ENCODE measurements at regions not wholly inside any gene's neighbourhood (a gene's known extent, or its start where the extent isn't known, plus 50 kb on each side); places are given as distances from the start of the nearest gene placed in this dataset.

DNA sequence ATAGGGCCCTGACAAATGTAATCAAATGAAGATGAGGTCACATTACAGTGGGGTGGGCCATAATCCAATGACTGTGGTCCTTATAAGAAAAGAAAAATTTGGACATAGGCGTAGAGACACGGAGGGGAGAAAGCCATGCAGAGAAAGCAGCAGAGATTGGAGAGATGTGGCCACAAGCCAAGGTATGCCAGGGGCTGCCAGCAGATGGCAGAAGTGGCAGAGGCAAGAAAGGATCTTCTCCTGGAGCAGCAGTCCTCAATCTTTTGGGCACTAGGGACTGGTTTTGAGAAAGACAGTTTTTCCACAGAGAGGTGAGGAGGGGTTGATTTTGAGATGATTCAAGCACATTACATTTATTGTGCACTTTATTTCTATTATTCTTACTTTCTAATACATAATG is 355.1 kb downstream of the NPHP4 start:
- Histone ChIP-seq H3K36me3 (ENCODE audit: low read depth, missing control alignments) (no peaks in the 10 kb centered on the region), H3K9me3 (no peaks in the 10 kb centered on the region), H3K4me1 (no peaks in the 10 kb centered on the region), H3K27ac (no peak overlapping the region), H3K27me3 (no peaks in the 10 kb centered on the region), H3K4me3 (no peak overlapping the region)
- 75 to 83% methylated on average over 2 of the region's 2 CpGs for WGBS, 2 donors
- DNase-seq, result peak; percentile 51
- TF ChIP-seq, protein P1, sequence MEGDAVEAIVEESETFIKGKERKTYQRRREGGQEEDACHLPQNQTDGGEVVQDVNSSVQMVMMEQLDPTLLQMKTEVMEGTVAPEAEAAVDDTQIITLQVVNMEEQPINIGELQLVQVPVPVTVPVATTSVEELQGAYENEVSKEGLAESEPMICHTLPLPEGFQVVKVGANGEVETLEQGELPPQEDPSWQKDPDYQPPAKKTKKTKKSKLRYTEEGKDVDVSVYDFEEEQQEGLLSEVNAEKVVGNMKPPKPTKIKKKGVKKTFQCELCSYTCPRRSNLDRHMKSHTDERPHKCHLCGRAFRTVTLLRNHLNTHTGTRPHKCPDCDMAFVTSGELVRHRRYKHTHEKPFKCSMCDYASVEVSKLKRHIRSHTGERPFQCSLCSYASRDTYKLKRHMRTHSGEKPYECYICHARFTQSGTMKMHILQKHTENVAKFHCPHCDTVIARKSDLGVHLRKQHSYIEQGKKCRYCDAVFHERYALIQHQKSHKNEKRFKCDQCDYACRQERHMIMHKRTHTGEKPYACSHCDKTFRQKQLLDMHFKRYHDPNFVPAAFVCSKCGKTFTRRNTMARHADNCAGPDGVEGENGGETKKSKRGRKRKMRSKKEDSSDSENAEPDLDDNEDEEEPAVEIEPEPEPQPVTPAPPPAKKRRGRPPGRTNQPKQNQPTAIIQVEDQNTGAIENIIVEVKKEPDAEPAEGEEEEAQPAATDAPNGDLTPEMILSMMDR (IDR thresholded peaks at IDR 0.05), result peak; percentile 8 to 58 (median 32)
- TF ChIP-seq POLR2A (IDR thresholded peaks at IDR 0.05), result no peak
- intact Hi-C loops (cut with DNase I; ENCODE audit: low total_unique reads), result no loop called here

DNA sequence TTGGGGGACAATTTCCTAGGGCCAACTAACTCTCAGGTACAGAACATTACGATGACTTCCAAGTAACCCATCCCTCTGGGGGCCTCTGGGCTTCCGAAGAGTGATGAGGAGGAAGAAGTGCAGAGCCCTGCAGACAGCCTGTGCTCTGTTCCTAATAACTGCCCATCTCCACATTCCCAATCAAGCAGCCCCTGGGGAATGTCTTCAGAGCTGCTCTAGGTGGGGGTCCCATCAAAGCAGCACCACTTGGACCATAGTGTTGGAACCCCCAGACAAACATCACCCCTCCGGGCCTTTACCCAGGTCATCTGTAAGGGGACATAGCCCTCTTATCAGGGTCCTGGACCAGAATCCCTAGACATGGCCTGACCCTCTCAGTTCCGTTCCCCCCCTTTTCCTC is 357.3 kb downstream of the NPHP4 start:
- WGBS, 2 donors, result 76 to 98% methylated on average over 4 of the region's 4 CpGs
- Histone ChIP-seq H3K27me3 (no peaks in the 10 kb centered on the region), H3K4me3 (no peak overlapping the region), H3K36me3 (ENCODE audit: low read depth, missing control alignments) (no peaks in the 10 kb centered on the region), H3K9me3 (no peaks in the 10 kb centered on the region), H3K4me1 (no peaks in the 10 kb centered on the region), H3K27ac (no peak overlapping the region)
- intact Hi-C loops (cut with DNase I; ENCODE audit: low total_unique reads), result no loop called here
- TF ChIP-seq POLR2A (IDR thresholded peaks at IDR 0.05), result no peak
- TF ChIP-seq, protein P1 (IDR thresholded peaks at IDR 0.05), result no peak
- no peak for DNase-seq

DNA sequence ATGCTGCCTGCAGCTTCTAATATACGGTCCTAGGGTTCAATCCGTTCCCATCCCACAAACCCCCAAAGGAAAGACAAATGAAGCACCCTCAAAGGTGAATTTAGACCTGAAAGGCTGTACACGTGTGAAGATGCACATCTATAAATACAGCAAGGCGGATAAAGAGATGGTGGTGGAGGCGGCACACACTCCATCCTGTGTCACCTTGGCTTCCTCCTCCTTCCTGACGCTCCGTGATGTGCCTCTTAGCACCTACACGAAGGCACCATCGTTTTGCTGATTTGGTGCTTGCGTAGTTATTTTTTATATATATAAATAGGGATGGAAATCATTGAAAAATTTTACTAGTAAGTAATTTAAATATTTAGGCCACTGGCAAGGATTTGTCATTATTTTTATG is 359.4 kb downstream of the NPHP4 start:
- intact Hi-C loops (cut with DNase I; ENCODE audit: low total_unique reads), result no loop called here
- Histone ChIP-seq H3K36me3 (ENCODE audit: low read depth, missing control alignments) (no peaks in the 10 kb centered on the region), H3K9me3 (no peaks in the 10 kb centered on the region), H3K27me3 (no peaks in the 10 kb centered on the region), H3K4me3 (no peak overlapping the region), H3K4me1 (no peaks in the 10 kb centered on the region), H3K27ac (no peak overlapping the region)
- DNase-seq, result no peak
- 73 to 81% methylated on average over 10 of the region's 10 CpGs for WGBS, 2 donors
- TF ChIP-seq POLR2A (IDR thresholded peaks at IDR 0.05), result no peak
- TF ChIP-seq, protein P1 (IDR thresholded peaks at IDR 0.05), result no peak

DNA sequence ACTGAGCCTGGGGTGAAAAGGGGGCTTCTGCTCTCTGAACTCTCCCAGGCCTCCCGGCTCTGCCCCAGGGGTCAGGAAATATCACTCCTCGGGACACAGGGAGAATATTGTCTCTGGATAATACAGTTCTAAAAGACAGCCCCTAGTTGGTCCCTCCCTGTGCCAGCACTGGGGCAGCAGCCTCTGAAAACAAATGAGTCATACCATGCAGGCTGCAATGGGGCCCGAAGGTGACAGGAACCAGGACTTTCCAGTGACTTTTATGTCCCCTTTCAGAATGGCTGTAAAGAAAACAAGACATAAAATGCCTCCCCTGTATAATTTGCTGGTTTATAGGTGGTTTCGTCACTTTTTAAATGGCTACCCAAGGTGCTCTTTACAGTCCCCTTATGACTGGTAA is 360.0 kb downstream of the NPHP4 start:
- Histone ChIP-seq H3K36me3 (ENCODE audit: low read depth, missing control alignments) (no peaks in the 10 kb centered on the region), H3K27ac (no peak overlapping the region), H3K9me3 (no peaks in the 10 kb centered on the region), H3K4me3 (no peak overlapping the region), H3K4me1 (no peaks in the 10 kb centered on the region), H3K27me3 (no peaks in the 10 kb centered on the region)
- intact Hi-C loops (cut with DNase I; ENCODE audit: low total_unique reads), result no loop called here
- no peak for TF ChIP-seq POLR2A (IDR thresholded peaks at IDR 0.05)
- TF ChIP-seq, protein P1 (IDR thresholded peaks at IDR 0.05), result no peak
- WGBS, 2 donors, result 46 to 48% methylated on average over 4 of the region's 4 CpGs
- no peak for DNase-seq

DNA sequence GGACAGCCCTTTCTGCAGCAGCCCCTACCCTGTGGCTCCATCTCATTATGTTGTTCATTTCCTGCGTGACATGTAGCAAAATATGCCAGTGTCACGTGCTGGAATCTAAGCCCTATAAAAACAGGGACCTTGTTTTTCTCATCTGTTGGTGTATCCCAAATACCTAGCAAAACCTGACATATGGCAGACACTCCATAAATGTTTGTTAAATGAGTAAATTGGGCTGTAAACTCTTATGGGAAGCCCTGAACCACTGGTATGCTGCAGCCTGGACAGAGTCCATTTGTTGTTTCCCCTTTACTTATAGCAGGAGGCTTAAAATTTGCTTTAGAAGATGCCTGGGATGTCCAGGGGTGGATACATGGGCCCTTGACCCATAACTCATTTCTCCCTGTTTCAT is 363.8 kb downstream of the NPHP4 start:
- no peaks in the 10 kb centered on the region for H3K36me3 ChIP-seq (ENCODE audit: low read depth, missing control alignments)
- H3K4me1 ChIP-seq, result no peaks in the 10 kb centered on the region
- no peaks in the 10 kb centered on the region for H3K27me3 ChIP-seq
- no peak for DNase-seq
- H3K9me3 ChIP-seq, result no peaks in the 10 kb centered on the region
- no peak overlapping the region for H3K27ac ChIP-seq
- TF ChIP-seq, protein P1 (IDR thresholded peaks at IDR 0.05), result no peak
- no peak for TF ChIP-seq POLR2A (IDR thresholded peaks at IDR 0.05)
- intact Hi-C loops (cut with DNase I; ENCODE audit: low total_unique reads), result no loop called here
- H3K4me3 ChIP-seq, result no peak overlapping the region
- 68 to 90% methylated on average over 2 of the region's 2 CpGs for WGBS, 2 donors
